GM12873 (cell line): ENCODE measurements at regions not wholly inside any gene's neighbourhood (a gene's known extent, or its start where the extent isn't known, plus 50 kb on each side); places are given as distances from the start of the nearest gene placed in this dataset.

Experiments
- CTCF ChIP-seq: IDR thresholded peaks from 2 replicates; pipeline ENCODE4 v1.5.1; 2012; ENCODE audit warnings: low read depth, mild to moderate bottlenecking, moderate library complexity, low read length, control low read depth; ENCODE audit not compliant: insufficient read depth; ENCODE audit errors: missing control alignments

DNA sequence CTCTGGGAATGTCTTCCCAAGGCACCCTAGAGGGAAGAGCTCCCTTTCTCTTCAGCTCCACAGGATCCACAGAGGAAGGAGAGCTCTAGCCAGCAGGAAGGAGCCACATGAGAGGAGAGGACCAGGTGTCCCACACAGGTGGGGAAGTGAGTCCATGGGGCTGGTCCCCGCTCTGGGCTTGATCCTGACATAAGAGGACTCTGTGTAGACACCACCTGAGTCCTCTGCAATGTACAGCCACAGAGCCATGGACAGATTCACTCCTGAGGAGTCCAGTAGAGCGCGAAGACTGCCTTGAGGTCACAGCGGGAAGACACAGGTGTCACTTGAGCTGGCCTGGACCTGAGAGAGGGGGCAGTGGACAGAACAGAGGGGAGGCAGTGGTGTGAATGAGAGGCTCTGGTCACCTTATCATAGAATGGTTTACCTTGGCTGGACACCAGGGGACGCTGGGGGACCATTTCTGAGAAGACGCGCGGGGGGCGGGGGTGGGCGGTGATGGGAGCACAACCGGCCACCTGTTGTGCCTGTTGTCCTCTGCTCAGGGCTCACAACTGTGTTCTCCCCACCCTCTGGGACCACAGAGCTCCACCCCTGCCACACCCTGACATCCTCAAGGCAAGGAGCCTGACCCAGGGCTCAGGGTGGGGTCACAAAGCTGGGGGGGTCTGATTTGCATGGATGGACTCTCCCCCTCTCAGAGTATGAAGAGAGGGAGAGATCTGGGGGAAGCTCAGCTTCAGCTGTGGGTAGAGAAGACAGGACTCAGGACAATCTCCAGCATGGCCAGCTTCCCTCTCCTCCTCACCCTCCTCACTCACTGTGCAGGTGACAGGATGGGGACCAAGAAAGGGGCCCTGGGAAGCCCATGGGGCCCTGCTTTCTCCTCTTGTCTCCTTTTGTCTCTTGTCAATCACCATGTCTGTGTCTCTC lies 128.2 kb downstream of the ZNF280B start:
- TF ChIP-seq CTCF, result peak; percentile 51

DNA sequence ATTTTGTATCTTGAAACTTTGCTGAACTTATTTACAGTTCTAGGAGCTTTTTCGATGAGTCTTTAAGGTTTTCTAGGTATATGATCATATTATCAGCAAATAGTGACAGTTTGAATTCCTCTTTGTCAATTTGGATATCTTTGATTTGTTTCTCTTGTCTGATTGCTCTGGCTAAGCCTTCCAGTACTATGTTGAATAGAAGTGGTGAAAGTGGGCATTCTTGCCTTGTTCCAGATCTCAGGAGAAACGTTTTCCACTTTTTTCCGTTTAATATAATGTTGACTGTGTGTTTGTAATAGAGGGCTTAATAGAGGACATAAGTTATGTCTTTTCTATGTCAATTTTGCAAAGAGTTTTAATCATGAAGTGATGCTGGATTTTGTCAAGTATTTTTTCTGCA lies 124.3 kb downstream of the ZNF280B start:
- no peak for TF ChIP-seq CTCF

- no peak for TF ChIP-seq CTCF
Observed at GRCh38 chr22:22384668-22385244, 123.8 kb downstream of the ZNF280B start.

GRCh38 chr22:22386602-22387385 lies 121.7 kb downstream of the ZNF280B start:
- TF ChIP-seq CTCF, result no peak

- no peak for TF ChIP-seq CTCF
Observed at GRCh38 chr22:22387386-22387736, 121.2 kb downstream of the ZNF280B start.

- no peak for TF ChIP-seq CTCF
Observed at GRCh38 chr22:22388090-22388489, 120.5 kb downstream of the ZNF280B start.

DNA sequence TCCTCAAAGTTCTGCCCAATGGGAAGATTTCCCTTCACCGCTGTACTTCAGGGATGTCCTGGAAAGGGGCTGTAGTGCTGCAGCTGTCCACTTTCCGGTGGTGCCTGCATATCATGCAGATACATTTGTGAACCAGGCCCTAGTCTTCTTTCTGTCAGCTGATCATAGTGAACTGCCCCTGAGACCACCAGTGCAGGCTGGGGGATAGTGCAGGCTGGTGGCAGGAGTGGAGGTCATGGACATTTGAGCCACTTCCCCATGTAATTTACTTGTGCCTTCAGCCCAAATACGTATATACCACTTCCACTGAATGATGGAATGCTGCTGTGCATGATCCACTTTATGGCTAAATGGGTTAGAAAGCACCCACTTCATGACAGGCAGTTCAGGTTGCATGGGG lies 120.0 kb downstream of the ZNF280B start:
- no peak for TF ChIP-seq CTCF
